NCI-H1105 treated with DMSO at 0.1 percent for 48 hours (cell line): ENCODE measurements at regions not wholly inside any gene's neighbourhood (a gene's known extent, or its start where the extent isn't known, plus 50 kb on each side); places are given as distances from the start of the nearest gene placed in this dataset.

Source experiments
- DNase-seq: peaks from one replicate; lab custom pipeline; 2025; lab: John Stamatoyannopoulos, UW

DNA sequence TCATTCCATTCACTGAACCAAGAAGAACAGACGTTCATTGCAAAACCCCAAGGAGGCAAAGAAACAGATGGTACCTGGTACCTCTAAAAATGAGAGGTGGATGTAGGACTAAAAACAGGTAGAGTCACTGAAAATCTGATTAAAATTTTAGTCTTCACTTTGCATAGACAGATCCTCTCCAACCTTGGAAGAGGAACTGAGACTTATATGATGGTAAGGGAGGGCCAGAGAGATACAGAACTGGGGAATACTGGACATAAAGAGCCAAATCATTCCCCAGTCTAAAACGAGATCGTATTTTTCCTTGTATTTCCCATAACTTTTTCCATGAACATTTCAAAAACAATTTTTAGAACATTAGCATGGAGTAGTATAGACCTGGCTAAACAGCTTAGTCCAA is 59.7 kb upstream of the SPOPL start:
- DNase-seq: no peak

DNA sequence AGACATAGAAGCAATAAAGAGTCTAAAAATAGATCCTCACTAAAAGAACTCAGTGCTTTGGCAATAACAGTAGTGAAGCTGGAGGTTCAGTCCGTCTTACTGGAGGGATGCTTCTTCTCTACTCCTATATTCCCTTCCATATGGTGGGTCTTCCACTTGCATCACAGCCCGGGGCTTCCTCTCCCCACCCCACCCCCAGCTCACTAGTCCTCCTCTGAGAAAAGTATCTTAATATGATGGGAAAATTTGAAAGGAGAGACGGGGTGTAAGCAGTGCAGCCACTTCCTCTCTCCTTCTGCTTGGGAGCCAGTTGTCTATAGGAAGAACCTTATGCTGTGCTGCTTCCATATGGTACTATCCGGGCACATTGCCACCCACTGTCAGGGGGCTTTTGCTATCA is 57.2 kb upstream of the SPOPL start:
- DNase-seq: no peak

DNA sequence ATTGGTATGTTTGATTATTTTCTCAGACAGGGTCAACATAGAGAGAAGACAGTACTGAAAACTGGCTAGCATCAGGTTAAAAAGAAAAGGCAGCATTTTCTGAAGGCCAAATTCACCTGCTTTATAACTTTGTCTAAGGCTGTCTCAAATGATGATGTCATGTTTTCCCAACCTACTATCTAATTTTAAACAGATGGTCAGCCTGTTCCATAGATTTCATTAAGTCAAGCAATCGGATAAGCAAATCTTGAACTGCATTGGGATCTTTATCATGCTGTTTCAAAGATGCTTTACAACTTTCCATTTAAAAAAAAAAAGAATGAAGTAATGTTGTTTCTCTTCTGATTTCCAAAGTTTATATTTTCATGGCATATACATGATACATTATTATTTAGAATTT is 56.3 kb upstream of the SPOPL start:
- no peak for DNase-seq

DNA sequence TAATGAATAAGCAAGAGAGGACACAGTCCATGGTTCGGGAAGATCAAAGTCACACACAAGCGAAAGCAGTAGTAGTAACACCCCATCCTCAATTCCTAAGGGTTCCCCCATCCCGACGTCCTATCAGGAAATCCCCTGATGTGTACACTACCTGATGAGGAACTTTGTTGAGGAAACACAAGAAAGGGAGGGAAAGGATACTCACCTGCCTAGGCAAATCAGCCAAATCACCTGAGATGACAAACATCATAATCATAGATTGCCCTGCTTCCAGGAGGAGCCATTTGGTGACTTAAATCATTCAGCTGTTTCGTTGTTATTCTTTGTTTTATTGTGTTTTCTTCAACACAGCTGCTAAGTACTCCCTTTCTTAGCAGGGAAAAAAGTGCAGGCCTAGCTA is 55.5 kb upstream of the SPOPL start:
- no peak for DNase-seq

DNA sequence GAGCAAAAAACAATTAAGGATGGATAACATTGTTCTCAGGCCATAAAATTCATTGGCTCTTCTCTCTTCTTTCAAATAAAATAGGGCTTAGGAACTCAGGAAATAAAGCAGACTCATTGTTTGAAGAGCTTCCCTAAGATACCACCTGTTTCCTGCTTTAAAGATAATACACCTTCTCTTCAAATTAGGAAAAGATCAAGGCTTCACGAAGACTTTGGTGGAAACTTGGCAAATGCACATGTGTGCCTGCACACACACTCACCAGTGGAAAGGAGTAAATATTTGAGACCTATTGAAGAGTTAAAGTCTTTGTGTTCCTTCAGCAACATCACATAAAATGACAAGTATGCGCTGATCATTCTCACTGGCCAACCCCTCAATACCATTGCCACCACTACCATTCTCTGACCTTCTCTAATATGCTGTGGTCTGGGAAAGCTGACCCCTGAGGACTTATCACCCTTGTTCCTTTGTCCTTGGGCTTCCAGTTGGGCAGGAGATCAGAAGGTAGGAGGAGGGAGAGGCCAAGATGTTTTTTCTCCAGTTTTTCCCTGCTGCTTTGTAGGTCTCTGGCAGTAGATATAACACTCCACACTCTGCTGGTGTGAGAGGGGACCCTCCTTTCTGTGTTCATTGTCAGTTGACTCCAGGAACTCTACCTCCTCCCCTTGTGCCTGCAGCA is 53.5 kb upstream of the SPOPL start:
- DNase-seq: no peak
